ENCODE measurements at regions not wholly inside any gene's neighbourhood (a gene's known extent, or its start where the extent isn't known, plus 50 kb on each side); places are given as distances from the start of the nearest gene placed in this dataset.

- no peak for DNase-seq (ENCODE audit: low spot score)
- ChIA-PET POLR2A (no interaction called here), CTCF (no interaction called here)
- Mint-ChIP-seq H3K9me3 (no peaks in the 10 kb centered on the region), H3K27ac (no peak overlapping the region), H3K27me3 (ENCODE audit: low read depth) (no peaks in the 10 kb centered on the region), H3K4me1 (no peaks in the 10 kb centered on the region), H3K4me3 (no peak overlapping the region), H3K36me3 (no peaks in the 10 kb centered on the region)
- no peak for ATAC-seq
- TF ChIP-seq ZNF219 (CRISPR knock-in tag; IDR thresholded peaks at IDR 0.05; ENCODE audit: borderline replicate concordance) (no peak), KAT7 (CRISPR knock-in tag; IDR thresholded peaks at IDR 0.05; ENCODE audit: borderline replicate concordance) (no peak), ETV6 (CRISPR knock-in tag; IDR thresholded peaks at IDR 0.05) (no peak)
These were observed 59.0 kb upstream of the CTNND2 start for GRCh38 chr5:11963227-11963626.

GRCh38 chr5:11962122-11962521, 57.9 kb upstream of the CTNND2 start:
- H3K27me3 Mint-ChIP-seq (ENCODE audit: low read depth), result no peaks in the 10 kb centered on the region
- DNase-seq (ENCODE audit: low spot score) (no peak), ATAC-seq (no peak)
- no peak overlapping the region for H3K4me3 Mint-ChIP-seq
- H3K4me1 Mint-ChIP-seq, result no peaks in the 10 kb centered on the region
- H3K9me3 Mint-ChIP-seq, result no peaks in the 10 kb centered on the region
- H3K36me3 Mint-ChIP-seq, result no peaks in the 10 kb centered on the region
- H3K27ac Mint-ChIP-seq, result no peak overlapping the region
- ChIA-PET CTCF (interaction anchor here (1.0 kb wide), 1 partner anchor 672 kb away, joined by 4 read pairs; no protein-coding TSS in a partner anchor), POLR2A (no interaction called here)
- TF ChIP-seq E2F4 (CRISPR knock-in tag; IDR thresholded peaks at IDR 0.05; ENCODE audit: borderline replicate concordance, low read depth) (no peak), FOXJ3 (CRISPR knock-in tag; IDR thresholded peaks at IDR 0.05; ENCODE audit: borderline replicate concordance) (no peak), USF2 (CRISPR knock-in tag; IDR thresholded peaks at IDR 0.05) (no peak), STAT6 (CRISPR knock-in tag; conservative IDR thresholded peaks at IDR 0.05; ENCODE audit: low read depth) (no peak), HMGA2 (CRISPR knock-in tag; IDR thresholded peaks at IDR 0.05) (no peak), RELA (CRISPR knock-in tag; IDR thresholded peaks at IDR 0.05; ENCODE audit: borderline replicate concordance) (no peak), PRRX2 (CRISPR knock-in tag; IDR thresholded peaks at IDR 0.05) (no peak), SMAD4 (CRISPR knock-in tag; IDR thresholded peaks at IDR 0.05) (no peak), ZSCAN18 (CRISPR knock-in tag; IDR thresholded peaks at IDR 0.05) (no peak), NFYB (CRISPR knock-in tag; conservative IDR thresholded peaks at IDR 0.05; ENCODE audit: low read depth) (no peak), E2F5 (CRISPR knock-in tag; IDR thresholded peaks at IDR 0.05) (no peak), USF1 (CRISPR knock-in tag; IDR thresholded peaks at IDR 0.05) (no peak), SOX15 (CRISPR knock-in tag; IDR thresholded peaks at IDR 0.05) (no peak), JUN (CRISPR knock-in tag; IDR thresholded peaks at IDR 0.05) (no peak)
- TF ChIP-seq, protein P1, sequence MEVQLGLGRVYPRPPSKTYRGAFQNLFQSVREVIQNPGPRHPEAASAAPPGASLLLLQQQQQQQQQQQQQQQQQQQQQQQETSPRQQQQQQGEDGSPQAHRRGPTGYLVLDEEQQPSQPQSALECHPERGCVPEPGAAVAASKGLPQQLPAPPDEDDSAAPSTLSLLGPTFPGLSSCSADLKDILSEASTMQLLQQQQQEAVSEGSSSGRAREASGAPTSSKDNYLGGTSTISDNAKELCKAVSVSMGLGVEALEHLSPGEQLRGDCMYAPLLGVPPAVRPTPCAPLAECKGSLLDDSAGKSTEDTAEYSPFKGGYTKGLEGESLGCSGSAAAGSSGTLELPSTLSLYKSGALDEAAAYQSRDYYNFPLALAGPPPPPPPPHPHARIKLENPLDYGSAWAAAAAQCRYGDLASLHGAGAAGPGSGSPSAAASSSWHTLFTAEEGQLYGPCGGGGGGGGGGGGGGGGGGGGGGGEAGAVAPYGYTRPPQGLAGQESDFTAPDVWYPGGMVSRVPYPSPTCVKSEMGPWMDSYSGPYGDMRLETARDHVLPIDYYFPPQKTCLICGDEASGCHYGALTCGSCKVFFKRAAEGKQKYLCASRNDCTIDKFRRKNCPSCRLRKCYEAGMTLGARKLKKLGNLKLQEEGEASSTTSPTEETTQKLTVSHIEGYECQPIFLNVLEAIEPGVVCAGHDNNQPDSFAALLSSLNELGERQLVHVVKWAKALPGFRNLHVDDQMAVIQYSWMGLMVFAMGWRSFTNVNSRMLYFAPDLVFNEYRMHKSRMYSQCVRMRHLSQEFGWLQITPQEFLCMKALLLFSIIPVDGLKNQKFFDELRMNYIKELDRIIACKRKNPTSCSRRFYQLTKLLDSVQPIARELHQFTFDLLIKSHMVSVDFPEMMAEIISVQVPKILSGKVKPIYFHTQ (CRISPR knock-in tag; IDR thresholded peaks at IDR 0.05), result no peak
- TF ChIP-seq, protein P2, sequence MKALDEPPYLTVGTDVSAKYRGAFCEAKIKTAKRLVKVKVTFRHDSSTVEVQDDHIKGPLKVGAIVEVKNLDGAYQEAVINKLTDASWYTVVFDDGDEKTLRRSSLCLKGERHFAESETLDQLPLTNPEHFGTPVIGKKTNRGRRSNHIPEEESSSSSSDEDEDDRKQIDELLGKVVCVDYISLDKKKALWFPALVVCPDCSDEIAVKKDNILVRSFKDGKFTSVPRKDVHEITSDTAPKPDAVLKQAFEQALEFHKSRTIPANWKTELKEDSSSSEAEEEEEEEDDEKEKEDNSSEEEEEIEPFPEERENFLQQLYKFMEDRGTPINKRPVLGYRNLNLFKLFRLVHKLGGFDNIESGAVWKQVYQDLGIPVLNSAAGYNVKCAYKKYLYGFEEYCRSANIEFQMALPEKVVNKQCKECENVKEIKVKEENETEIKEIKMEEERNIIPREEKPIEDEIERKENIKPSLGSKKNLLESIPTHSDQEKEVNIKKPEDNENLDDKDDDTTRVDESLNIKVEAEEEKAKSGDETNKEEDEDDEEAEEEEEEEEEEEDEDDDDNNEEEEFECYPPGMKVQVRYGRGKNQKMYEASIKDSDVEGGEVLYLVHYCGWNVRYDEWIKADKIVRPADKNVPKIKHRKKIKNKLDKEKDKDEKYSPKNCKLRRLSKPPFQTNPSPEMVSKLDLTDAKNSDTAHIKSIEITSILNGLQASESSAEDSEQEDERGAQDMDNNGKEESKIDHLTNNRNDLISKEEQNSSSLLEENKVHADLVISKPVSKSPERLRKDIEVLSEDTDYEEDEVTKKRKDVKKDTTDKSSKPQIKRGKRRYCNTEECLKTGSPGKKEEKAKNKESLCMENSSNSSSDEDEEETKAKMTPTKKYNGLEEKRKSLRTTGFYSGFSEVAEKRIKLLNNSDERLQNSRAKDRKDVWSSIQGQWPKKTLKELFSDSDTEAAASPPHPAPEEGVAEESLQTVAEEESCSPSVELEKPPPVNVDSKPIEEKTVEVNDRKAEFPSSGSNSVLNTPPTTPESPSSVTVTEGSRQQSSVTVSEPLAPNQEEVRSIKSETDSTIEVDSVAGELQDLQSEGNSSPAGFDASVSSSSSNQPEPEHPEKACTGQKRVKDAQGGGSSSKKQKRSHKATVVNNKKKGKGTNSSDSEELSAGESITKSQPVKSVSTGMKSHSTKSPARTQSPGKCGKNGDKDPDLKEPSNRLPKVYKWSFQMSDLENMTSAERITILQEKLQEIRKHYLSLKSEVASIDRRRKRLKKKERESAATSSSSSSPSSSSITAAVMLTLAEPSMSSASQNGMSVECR (CRISPR knock-in tag; IDR thresholded peaks at IDR 0.05; ENCODE audit: borderline replicate concordance), result no peak

Data from WTC11 (cell line).